Left ventricle myocardium inferior (tissue), 1 donor: ENCODE measurements at regions not wholly inside any gene's neighbourhood (a gene's known extent, or its start where the extent isn't known, plus 50 kb on each side); places are given as distances from the start of the nearest gene placed in this dataset.

Experiments used
- DNase-seq: peaks from one replicate; pipeline ENCODE4 v3.0.0-alpha.2; 2020
- H3K27ac ChIP-seq: fragments of 200-600 bp; replicated peaks from 2 replicates; pipeline ENCODE4 v1.8.0; 2021
- H3K27me3 ChIP-seq: fragments of 200-600 bp; 2 replicates; pipeline ENCODE4 v1.8.0; 2021; ENCODE audit warnings: low read depth
- H3K36me3 ChIP-seq: fragments of 200-600 bp; 2 replicates; pipeline ENCODE4 v1.8.0; 2021
- H3K4me1 ChIP-seq: fragments of 200-600 bp; 2 replicates; pipeline ENCODE4 v1.8.0; 2021
- H3K4me3 ChIP-seq: fragments of 200-600 bp; 2 replicates; pipeline ENCODE4 v1.8.0; 2021; ENCODE audit warnings: mild to moderate bottlenecking, moderate library complexity
- H3K9me3 ChIP-seq: fragments of 200-600 bp; replicated peaks from 2 replicates; pipeline ENCODE4 v1.8.0; 2021
- CTCF ChIP-seq: fragments of 200-600 bp; IDR thresholded peaks from 2 replicates; pipeline ENCODE4 v1.8.0; 2021; ENCODE audit warnings: antibody characterized with exemption, mild to moderate bottlenecking, borderline replicate concordance
- intact Hi-C: fragments of 100-400 bp; cut with micrococcal nuclease; formaldehyde crosslinking; loops from one replicate; pipeline ENCODE4 v1.11.0; 2022
- donor health status: DM: no; HTN: yes; CAD: no; lungs with severe emphysema.

GRCh38 chr3:38970851-38971638, 80.7 kb downstream of the SCN11A start:
- Histone ChIP-seq H3K36me3 (no peaks in the 10 kb centered on the region), H3K27ac (no peak overlapping the region), H3K4me1 (peaks cover 7% of the 10 kb centered on the region), H3K27me3 (peaks cover 13% of the 10 kb centered on the region), H3K9me3 (no peaks in the 10 kb centered on the region), H3K4me3 (no peak overlapping the region)
- no peak for DNase-seq
- intact Hi-C loops = no loop called here
- no peak for TF ChIP-seq CTCF

GRCh38 chr3:38969317-38970235, 82.2 kb downstream of the SCN11A start:
- TF ChIP-seq CTCF = no peak
- Histone ChIP-seq H3K4me1 (peaks cover 7% of the 10 kb centered on the region), H3K4me3 (no peak overlapping the region), H3K36me3 (no peaks in the 10 kb centered on the region), H3K27ac (no peak overlapping the region), H3K9me3 (no peaks in the 10 kb centered on the region), H3K27me3 (peaks cover 13% of the 10 kb centered on the region)
- intact Hi-C loops = no loop called here
- DNase-seq = no peak

GRCh38 chr3:38968891-38969290, 82.9 kb downstream of the SCN11A start:
- TF ChIP-seq CTCF = no peak
- Histone ChIP-seq H3K4me1 (peaks cover 7% of the 10 kb centered on the region), H3K27me3 (peaks cover 13% of the 10 kb centered on the region), H3K27ac (no peak overlapping the region), H3K9me3 (no peaks in the 10 kb centered on the region), H3K36me3 (no peaks in the 10 kb centered on the region), H3K4me3 (no peak overlapping the region)
- intact Hi-C loops = no loop called here
- no peak for DNase-seq

- no peak overlapping the region for H3K27ac ChIP-seq
- H3K36me3 ChIP-seq = no peaks in the 10 kb centered on the region
- H3K27me3 ChIP-seq = peaks cover 13% of the 10 kb centered on the region
- intact Hi-C loops = no loop called here
- DNase-seq = no peak
- peaks cover 7% of the 10 kb centered on the region for H3K4me1 ChIP-seq
- no peak overlapping the region for H3K4me3 ChIP-seq
- H3K9me3 ChIP-seq = no peaks in the 10 kb centered on the region
- no peak for TF ChIP-seq CTCF
These were observed 83.3 kb downstream of the SCN11A start for GRCh38 chr3:38968403-38968802.

- H3K9me3 ChIP-seq = no peaks in the 10 kb centered on the region
- H3K4me3 ChIP-seq = no peak overlapping the region
- H3K36me3 ChIP-seq = no peaks in the 10 kb centered on the region
- H3K27me3 ChIP-seq = peaks cover 13% of the 10 kb centered on the region
- no peak overlapping the region for H3K27ac ChIP-seq
- intact Hi-C loops = no loop called here
- TF ChIP-seq CTCF = no peak
- no peak for DNase-seq
- H3K4me1 ChIP-seq = peaks cover 7% of the 10 kb centered on the region
These were observed 84.1 kb downstream of the SCN11A start for GRCh38 chr3:38967693-38967989.
